NCI-H2081 treated with DMSO at 0.1 percent for 48 hours (cell line): ENCODE measurements at regions not wholly inside any gene's neighbourhood (a gene's known extent, or its start where the extent isn't known, plus 50 kb on each side); places are given as distances from the start of the nearest gene placed in this dataset.
"Not testable (repeated sequence)": the region's sequence is repeated elsewhere in the genome, so short reads cannot be mapped to it uniquely, and the experiment has no call there.

ENCODE experiments used
- DNase-seq: peaks from one replicate; lab custom pipeline; 2025; lab: John Stamatoyannopoulos, UW

DNA sequence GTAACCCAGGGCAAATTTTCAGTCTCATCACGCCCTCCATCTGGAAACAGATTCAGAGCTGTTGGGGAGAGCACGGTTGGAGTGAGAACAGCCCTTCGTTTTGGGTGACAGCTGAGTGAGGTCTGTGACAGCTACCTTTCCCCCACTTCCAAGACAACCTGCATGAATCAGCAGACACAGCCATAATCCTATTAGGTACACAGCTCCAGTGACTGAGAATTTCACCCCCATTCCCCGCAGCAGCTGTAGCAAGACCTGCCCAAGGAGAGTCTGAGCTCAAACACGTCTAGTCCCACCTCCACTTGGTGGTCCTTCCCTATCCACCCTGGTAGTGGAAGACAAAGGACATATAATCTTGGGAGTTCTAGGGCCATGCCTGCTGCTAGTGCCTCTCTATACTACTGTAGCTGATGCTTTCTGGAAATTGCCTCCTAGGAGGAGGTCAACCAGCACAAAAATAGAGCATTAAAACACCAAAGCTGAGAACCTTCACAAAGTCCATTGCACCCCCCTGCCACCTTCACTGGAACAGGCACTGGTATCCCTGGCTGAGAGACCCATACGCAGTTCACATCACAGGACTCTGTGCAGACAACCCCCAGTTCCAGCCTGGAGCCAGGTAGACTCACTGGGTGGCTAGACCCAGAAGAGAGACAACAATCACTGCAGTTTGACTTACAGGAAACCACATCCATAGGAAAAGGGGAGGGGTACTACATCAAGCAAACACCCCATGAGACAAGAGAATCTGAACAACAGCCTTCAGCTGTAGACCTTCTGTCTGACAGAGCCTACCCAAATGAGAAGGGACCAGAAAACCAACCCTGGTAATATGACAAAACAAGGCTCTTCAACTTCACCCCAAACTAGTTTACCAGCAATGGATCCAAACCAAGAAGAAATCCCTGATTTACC, 448.6 kb upstream of the CBLB start:
- DNase-seq, result no peak

DNA sequence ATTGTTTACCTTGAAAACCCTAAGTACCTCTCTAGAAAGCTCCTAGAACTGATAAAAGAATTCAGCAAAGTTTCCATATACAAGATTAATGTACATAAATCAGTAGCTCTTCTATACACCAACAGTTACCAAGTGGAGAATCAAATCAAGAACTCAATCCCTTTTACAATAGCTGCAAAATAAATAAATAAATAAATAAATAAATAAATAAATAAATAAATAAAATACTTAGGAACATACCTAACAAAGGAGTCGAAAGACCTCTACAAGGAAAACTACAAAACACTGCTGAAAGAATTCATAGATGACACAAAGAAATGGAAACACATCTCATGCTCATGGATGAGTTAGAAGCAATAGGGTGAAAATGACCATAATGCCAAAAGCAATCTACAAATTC, 452.6 kb upstream of the CBLB start:
- not testable (repeated sequence) for DNase-seq

DNA sequence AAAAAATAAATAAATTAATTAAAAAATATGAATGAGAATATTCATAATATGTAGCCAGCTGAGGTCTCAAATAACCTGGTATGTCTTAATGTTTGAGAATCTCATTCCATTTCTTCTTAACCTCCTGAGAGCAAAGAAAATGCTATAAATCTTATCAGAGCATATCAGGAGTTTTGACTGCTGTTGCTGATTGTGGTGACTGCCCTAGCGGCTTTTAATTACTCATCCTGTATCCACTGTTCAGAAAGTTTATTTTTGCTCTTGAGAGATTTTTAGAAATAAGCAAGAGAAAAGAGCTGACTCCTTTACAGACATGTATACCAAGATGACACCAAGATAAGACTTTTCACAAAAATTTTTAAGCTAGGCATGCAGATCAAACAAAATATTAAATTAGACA, 454.8 kb upstream of the CBLB start:
- DNase-seq, result no peak

DNA sequence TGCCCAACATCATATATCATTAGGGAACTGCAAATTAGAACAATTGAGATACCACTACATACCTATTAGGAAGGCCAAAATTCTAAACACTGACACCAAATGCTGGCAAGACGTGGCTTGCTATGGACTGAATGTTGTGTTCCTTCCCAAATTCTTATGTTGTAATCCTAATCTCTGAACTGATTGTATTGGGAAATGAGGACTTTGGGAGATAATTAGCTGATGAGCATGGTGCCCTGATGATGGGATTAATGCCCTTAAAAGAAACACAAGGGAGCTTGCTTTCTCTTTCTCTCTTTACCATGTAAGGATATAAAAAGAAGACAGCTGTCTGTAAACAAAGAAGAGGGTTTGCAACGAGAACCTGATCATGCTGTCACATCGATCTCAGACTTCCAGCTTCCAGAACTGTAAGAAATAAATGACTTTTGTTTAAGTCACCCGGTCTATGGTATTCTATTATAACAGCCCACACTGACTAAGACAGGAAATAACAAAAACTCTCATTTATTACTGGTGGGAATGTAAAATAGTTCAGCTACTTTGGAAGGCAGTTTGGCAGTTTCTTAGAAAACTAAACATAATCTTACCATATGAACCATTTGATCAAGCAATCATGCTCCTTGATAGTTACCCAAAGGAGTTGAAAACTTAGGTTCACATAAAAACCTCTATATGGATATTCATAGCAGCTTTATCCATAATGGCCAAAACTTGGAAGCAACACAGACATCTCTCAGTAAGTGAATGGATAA, 458.3 kb upstream of the CBLB start:
- DNase-seq, result no peak

DNA sequence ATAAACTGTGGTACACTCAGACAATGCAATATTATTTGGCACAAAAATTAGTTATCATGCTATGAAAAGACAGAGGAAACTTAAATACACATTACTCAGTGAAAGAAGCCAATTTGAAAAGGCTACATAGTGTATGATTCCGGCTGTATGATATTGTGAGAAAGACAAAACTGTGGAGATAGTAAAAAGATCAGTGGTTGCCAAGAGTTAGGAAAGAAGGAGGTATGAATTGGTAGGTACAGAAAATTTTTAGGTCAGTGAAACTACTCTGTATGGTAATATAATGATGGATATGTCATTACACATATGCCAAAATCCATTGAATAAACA, 458.8 kb upstream of the CBLB start:
- no peak for DNase-seq

- no peak for DNase-seq
Observed at GRCh38 chr3:106328224-106328623, 459.4 kb upstream of the CBLB start.

DNA sequence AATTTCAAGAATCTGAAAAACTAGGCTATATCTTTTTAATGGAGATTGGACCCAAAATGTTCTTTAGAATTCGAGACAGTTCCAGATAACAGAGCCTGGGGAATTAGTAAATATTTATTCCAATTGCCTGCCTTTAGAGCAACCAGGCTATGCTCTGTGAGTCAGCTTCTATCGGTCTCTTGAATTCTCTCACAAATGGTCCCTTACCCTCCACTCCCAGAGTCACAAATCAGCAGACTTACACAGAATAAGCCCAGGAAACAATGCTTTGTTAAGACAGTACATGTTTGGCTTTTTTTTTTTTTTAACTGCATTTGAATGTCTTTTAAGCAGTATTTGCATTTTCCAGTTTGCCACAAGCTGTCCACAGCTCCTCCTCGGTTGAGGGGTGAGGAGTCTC, 460.7 kb upstream of the CBLB start:
- DNase-seq, result no peak

DNA sequence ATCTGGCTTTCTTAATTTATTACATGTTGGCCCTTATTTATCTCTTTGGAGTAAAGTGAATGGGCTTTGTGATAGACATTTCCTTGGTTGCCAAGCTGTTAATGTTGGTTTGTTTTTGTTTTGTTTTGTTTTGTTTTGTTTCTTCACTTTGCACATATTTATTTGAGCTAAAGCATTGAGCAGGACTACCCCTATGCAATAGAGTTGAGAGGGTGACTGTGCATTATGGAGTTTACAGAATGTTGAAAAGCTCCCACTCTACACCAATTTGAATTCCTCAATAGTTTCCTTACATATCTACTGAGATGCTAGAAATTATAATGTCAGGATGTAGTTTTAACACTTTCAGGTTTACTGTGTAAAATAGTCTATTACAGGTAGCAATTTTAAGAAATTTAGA, 462.8 kb upstream of the CBLB start:
- no peak for DNase-seq

- no peak for DNase-seq
Observed at GRCh38 chr3:106332129-106332528, 463.3 kb upstream of the CBLB start.

DNA sequence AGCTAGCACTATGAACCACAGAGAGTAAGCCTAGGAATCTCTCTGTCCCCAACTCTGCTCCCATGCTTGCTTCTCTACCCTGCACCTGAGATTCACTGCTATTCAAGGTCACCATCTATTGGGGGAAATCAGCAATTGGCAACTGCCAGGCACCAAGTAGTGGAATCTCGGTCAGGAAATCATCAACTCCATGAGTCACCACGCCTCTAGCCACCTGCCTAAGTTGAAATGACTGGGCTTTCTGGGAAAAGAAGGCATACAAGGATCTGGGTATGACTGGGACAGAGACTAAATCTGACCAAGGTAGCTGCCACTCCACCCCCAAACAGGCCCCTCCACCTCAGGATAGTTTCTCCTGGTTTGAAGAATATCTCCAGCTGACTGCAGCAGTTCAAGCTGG, 464.1 kb upstream of the CBLB start:
- no peak for DNase-seq

DNA sequence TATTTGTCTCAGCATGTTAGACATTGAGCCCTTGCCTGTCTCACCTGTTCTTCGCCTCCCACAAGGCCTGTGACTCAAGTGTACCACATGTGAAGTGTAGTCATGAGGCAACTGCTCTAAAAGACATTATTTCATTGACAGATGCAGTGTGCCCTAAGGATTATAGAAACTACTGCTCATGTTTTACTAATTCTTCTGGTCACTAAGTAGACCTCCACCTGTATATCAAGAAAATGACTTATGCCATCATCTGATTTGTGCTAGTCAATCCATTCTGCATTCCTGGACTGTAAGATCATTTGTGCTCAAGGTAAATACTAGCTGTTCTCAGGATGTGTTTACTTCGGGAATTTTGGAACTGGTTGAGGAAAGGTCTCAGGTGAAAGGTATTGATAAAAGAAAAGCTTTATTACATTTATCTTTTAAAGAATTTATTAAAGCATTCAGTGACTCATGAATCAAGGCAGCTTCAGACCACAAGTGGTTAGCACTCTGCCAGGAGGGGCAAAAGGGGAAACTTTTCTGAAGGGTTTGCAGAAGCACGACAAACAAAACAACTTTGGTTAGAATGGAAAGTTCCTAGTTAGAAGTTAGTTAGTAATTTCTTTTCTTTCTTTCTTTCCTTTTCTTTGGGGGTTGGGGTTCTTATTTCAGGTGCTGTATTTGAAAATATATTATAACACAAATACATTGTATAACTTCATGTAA, 465.3 kb upstream of the CBLB start:
- DNase-seq, result no peak

DNA sequence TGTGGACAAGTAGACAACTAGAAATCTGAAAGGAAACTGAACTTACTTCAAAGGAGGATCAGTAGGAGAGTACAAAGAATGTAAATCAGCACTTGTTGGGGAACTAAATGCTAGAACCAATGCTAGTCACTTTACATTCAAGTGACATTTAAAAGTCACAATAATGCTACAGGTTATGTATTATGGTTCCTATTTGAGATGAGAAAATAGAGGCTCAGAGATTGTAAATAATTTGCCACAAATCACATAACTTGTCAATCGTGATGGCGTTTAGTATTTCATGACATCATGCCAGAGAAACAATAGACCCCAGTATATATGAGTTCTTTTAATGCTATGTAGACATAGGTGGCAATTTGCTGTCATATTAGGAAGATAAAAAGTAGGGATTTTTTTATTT, 467.8 kb upstream of the CBLB start:
- DNase-seq, result no peak

DNA sequence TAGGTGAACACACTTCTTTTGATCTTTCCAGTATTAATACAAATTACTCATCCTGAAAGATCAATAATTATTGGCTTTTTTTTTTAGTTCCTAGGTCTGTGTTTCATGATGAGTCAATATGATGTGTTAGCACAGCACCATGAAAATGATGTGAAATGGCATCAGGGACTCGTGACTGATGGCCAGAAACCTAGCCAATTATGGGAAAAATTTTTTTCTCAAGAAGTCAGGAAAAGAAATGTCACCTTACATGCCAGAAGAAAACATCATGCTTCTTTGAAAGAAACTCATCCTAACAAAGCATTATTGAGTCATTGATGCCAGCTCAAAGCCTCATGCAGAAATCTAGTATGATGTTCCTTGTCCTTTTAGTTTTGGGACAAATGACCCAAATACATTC, 468.3 kb upstream of the CBLB start:
- DNase-seq, result no peak

GRCh38 chr3:106338582-106339214, 469.9 kb upstream of the CBLB start:
- DNase-seq, result no peak

GRCh38 chr3:106339551-106339950, 470.7 kb upstream of the CBLB start:
- DNase-seq, result no peak

DNA sequence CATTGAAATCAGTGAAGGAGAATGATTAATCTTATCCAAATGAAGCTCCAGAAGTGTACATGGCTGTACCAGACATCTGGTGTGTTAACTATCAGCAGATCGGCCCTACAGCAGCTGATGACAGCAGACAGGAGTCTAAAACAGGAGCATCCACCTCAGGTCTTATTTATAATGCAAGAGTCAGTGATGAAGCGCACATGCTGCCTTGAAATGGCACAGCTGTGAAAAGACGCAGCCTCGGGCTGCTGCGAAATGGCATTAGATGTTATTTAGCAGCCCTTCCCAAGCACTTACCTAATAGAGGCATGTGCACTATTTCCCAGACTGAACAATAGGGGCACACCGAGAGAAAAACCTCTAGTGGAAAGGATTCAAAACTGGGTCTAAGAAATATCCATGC, 472.3 kb upstream of the CBLB start:
- no peak for DNase-seq

DNA sequence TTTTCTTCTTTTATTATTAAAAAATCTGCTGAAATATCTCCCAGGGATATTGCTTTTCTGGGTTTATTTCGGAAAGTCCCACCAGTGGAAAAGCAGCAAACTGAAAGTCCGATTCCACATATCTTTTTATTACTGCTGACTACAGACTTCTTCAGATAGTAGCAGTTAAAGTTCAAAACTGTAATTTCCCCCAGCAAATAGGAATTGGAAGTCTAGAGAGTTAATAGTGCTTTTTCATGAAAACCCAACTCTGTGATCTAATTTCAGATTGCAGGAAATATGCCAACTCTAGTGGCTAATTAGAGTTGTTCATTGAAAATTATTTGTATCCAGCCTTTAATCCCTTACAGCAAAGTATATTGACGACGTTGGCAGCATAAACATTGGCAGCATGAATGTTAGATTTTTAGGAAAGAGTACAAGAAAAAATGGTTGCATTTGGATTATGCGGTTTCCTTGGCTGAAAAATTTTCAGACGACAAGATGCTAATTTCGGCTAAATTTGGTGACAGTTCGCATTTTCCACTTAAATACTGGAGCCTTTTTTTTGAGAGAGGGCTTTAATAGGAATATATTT, 472.9 kb upstream of the CBLB start:
- no peak for DNase-seq

DNA sequence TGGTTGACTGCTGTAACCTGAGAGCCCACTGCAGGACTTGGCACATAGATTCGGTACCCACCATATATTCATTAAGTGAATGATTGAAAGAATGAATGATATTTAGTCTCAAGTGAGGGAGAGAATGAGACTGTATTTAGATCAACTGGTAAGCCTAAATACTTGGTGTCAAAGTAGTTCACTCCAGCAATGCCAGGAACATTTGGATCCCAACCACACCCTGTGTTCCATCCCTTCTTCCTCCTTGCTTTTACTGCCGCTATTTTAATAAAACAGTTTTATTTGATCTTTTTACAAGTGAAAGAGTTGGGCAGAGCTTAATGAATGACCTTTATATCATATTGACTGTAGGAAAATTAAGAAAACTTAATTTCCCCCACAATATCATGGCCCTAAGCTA, 473.6 kb upstream of the CBLB start:
- DNase-seq, result no peak

GRCh38 chr3:106343811-106344210, 475.0 kb upstream of the CBLB start:
- DNase-seq, result no peak

DNA sequence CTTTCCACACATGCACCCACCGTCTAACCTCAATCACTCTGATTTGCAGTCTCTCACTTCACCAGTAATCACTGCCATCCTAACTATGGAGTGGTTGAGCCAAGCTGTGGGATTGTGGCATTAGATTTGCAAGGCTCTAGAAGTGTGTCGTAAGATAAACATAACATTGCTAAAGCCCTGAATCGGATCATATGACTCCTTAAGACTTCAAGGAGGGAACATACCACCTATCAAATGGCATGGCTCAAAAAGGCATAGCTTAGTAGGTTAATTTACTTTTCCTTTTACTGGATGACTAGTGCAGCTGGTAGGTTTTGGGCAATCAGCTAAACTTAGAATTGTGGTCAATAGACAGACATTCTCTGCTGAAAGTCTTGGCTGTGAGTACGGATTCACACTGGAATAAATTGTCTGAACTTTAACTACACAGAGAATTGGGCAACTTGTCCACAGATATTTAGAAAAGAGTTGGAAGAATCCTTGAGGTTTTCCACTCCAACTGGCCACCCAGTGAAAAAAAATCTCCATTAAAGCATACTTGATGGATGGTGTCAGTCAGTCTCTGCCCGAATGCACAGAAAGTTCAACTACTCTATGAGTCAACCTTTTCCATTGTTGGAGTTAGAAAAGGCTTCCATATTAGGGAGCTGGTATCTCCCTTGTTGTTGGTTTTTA, 476.7 kb upstream of the CBLB start:
- no peak for DNase-seq

- DNase-seq, result no peak
Observed at GRCh38 chr3:106347350-106347749, 478.5 kb upstream of the CBLB start.
